H9 (cell line): ENCODE measurements at regions not wholly inside any gene's neighbourhood (a gene's known extent, or its start where the extent isn't known, plus 50 kb on each side); places are given as distances from the start of the nearest gene placed in this dataset.

Experiments
- DNase-seq: peaks from one replicate; pipeline ENCODE4 v3.0.0-alpha.2; 2017
- H2AFZ ChIP-seq: one replicate; pipeline ENCODE4 v1.6.1; 2013; ENCODE audit warnings: mild to moderate bottlenecking, low read length, control low read depth, moderate library complexity
- H2AK5ac ChIP-seq: 2 replicates; pipeline ENCODE4 v1.6.1; 2013; ENCODE audit warnings: low read length, control low read depth, mixed read lengths; ENCODE audit not compliant: insufficient read length
- H2BK120ac ChIP-seq: one replicate; pipeline ENCODE4 v1.6.1; 2013; ENCODE audit warnings: low read depth, mild to moderate bottlenecking, low read length, control low read depth, inconsistent platforms; ENCODE audit not compliant: poor library complexity, severe bottlenecking
- H2BK12ac ChIP-seq: 2 replicates; pipeline ENCODE4 v1.6.1; 2013; ENCODE audit warnings: low read length, control low read depth, mixed read lengths, low read depth; ENCODE audit not compliant: insufficient read length
- H2BK15ac ChIP-seq: 2 replicates; pipeline ENCODE4 v1.6.1; 2013; ENCODE audit warnings: low read depth, low read length, control low read depth
- H2BK20ac ChIP-seq: one replicate; pipeline ENCODE4 v1.6.1; 2013; ENCODE audit warnings: low read depth, mild to moderate bottlenecking, low read length, control low read depth, inconsistent platforms; ENCODE audit not compliant: poor library complexity, severe bottlenecking
- H2BK5ac ChIP-seq: 2 replicates; pipeline ENCODE4 v1.6.1; 2013; ENCODE audit warnings: low read length, control low read depth, mixed read lengths; ENCODE audit not compliant: insufficient read length
- H3K14ac ChIP-seq: 2 replicates; pipeline ENCODE4 v1.6.1; 2013; ENCODE audit warnings: low read length, control low read depth; ENCODE audit not compliant: insufficient read depth
- H3K18ac ChIP-seq: 2 replicates; pipeline ENCODE4 v1.6.1; 2013; ENCODE audit warnings: low read depth, mild to moderate bottlenecking, mixed read lengths, low read length, control low read depth; ENCODE audit not compliant: insufficient read length
- H3K23ac ChIP-seq: 2 replicates; pipeline ENCODE4 v1.6.1; 2013; ENCODE audit warnings: low read length, control low read depth, mixed read lengths, low read depth; ENCODE audit not compliant: insufficient read length
- H3K23me2 ChIP-seq: 2 replicates; pipeline ENCODE4 v1.6.1; 2013; ENCODE audit warnings: low read depth, mild to moderate bottlenecking, mixed read lengths, low read length, control low read depth; ENCODE audit not compliant: insufficient read length, poor library complexity, severe bottlenecking
- H3K27ac ChIP-seq: 2 replicates; pipeline ENCODE4 v1.5.1; 2013; ENCODE audit warnings: low read length, control low read depth, mixed read lengths, low read depth; ENCODE audit not compliant: insufficient read length
- H3K27me3 ChIP-seq: 2 replicates; pipeline ENCODE4 v1.6.1; 2013; ENCODE audit warnings: low read length, control low read depth, inconsistent platforms; ENCODE audit not compliant: insufficient read depth
- H3K4ac ChIP-seq: 2 replicates; pipeline ENCODE4 v1.6.1; 2013; ENCODE audit warnings: low read depth, mild to moderate bottlenecking, control low read depth, inconsistent platforms, low read length, moderate library complexity
- H3K4me1 ChIP-seq: 2 replicates; pipeline ENCODE4 v1.6.1; 2013; ENCODE audit warnings: low read length, control low read depth, inconsistent platforms; ENCODE audit not compliant: insufficient read depth
- H3K4me2 ChIP-seq: 2 replicates; pipeline ENCODE4 v1.6.1; 2013; ENCODE audit warnings: low read length, control low read depth, mixed read lengths; ENCODE audit not compliant: insufficient read length, insufficient read depth
- H3K56ac ChIP-seq: 2 replicates; pipeline ENCODE4 v1.6.1; 2013; ENCODE audit warnings: low read depth, mild to moderate bottlenecking, mixed read lengths, low read length, control low read depth; ENCODE audit not compliant: insufficient read length
- H3K79me1 ChIP-seq: 2 replicates; pipeline ENCODE4 v1.6.1; 2013; ENCODE audit warnings: low read depth, mild to moderate bottlenecking, moderate library complexity, low read length, control low read depth, inconsistent platforms; ENCODE audit not compliant: insufficient read depth, poor library complexity, severe bottlenecking
- H3K79me2 ChIP-seq: 2 replicates; pipeline ENCODE4 v1.6.1; 2013; ENCODE audit warnings: low read length, control low read depth, inconsistent platforms; ENCODE audit not compliant: insufficient read depth
- H3K9ac ChIP-seq: 2 replicates; pipeline ENCODE4 v1.6.1; 2013; ENCODE audit warnings: low read length, control low read depth, mixed read lengths; ENCODE audit not compliant: insufficient read length; ENCODE audit errors: extremely low read depth
- H3K9me3 ChIP-seq: one replicate; pipeline ENCODE4 v1.6.1; 2013; ENCODE audit warnings: low read depth, low read length, inconsistent platforms; ENCODE audit not compliant: control insufficient read depth
- H3T11ph ChIP-seq: one replicate; pipeline ENCODE4 v1.6.1; 2013; ENCODE audit warnings: mild to moderate bottlenecking, low read length, control low read depth, inconsistent platforms
- H4K20me1 ChIP-seq: one replicate; pipeline ENCODE4 v1.6.1; 2013; ENCODE audit not compliant: control insufficient read depth, insufficient read length, insufficient read depth
- H4K5ac ChIP-seq: 2 replicates; pipeline ENCODE4 v1.6.1; 2013; ENCODE audit warnings: low read depth, mild to moderate bottlenecking, mixed read lengths, low read length, control low read depth; ENCODE audit not compliant: insufficient read length
- H4K8ac ChIP-seq: replicated peaks from 2 replicates; pipeline ENCODE4 v1.6.1; 2013; ENCODE audit warnings: low read length, control low read depth, mixed read lengths, low read depth; ENCODE audit not compliant: insufficient read length
- H4K91ac ChIP-seq: 2 replicates; pipeline ENCODE4 v1.6.1; 2013; ENCODE audit warnings: low read depth, mild to moderate bottlenecking, moderate library complexity, mixed read lengths, low read length, control low read depth; ENCODE audit not compliant: insufficient read length
- H3K27ac Mint-ChIP-seq, 3 experiments: 2 replicates in 2 of 3; 3 replicates in 1 of 3; pipeline ENCODE4 v1.8.0; 2020 to 2021; ENCODE audit warnings: mixed read lengths in 3 of 3, mild to moderate bottlenecking in 1 of 3, moderate library complexity in 1 of 3
- H3K27me3 Mint-ChIP-seq: 2 replicates; pipeline ENCODE4 v1.8.0; 2021; ENCODE audit warnings: low read depth, mild to moderate bottlenecking, moderate library complexity, mixed read lengths
- H3K36me3 Mint-ChIP-seq, 3 experiments: 2 replicates in 2 of 3; 3 replicates in 1 of 3; pipeline ENCODE4 v1.8.0; 2020 to 2021; ENCODE audit warnings: low read depth in 3 of 3, mixed read lengths in 3 of 3; ENCODE audit not compliant: insufficient read depth in 1 of 3
- H3K4me1 Mint-ChIP-seq, 2 experiments: 2 replicates each; pipeline ENCODE4 v1.8.0; 2020; ENCODE audit warnings: mixed read lengths in 2 of 2
- H3K4me3 Mint-ChIP-seq, 2 experiments: 2 replicates in 1 of 2; 3 replicates in 1 of 2; pipeline ENCODE4 v1.8.0; 2020 to 2021; ENCODE audit warnings: mild to moderate bottlenecking in 2 of 2, mixed read lengths in 2 of 2, moderate library complexity in 1 of 2
- H3K9me3 Mint-ChIP-seq, 2 experiments: 2 replicates in 1 of 2; 3 replicates in 1 of 2; pipeline ENCODE4 v1.8.0; 2020; ENCODE audit warnings: mild to moderate bottlenecking in 2 of 2, mixed read lengths in 2 of 2, moderate library complexity in 1 of 2
- WGBS: extraction: QIAGEN DNeasy Blood & Tissue Kit; methylation state at CpG from one replicate; pipeline ENCODE4 v1.1.7; 2013; ENCODE audit warnings: missing lambda C conversion rate, low lambda C conversion rate, mixed read lengths; ENCODE audit not compliant: insufficient read length; ENCODE audit errors: extremely low coverage; 5-methylcytosine and 5-hydroxymethylcytosine counted together
- TF ChIP-seq, protein P1 (sequence below): fragments of 200-600 bp; sonication (generic); conservative IDR thresholded peaks from 3 replicates; pipeline ENCODE4 v1.8.0; 2021; ENCODE audit warnings: antibody characterized with exemption, mild to moderate bottlenecking

DNA sequence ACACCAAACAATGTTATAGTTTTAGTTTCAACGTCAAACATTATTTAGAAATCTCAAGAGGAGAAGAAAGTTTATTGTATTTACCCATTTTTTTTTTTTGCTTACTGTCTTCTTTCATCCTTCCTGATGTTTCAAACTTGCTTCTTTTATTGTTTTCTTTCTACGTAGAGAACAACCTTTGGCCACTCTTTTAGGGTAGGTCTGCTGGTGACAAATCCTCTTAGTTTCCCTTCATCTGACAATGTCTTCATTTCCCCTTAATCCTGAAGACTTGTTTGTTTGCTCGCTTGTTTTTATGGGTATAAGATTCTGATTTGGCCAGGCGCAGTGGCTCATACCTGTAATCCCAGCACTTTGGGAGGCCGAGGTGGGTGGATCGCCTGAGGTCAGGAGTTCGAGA is 89.1 kb downstream of the RHOU start:
- Histone ChIP-seq H2AK5ac (no peak overlapping the region), H3K4me1 (peaks cover 7% of the 10 kb centered on the region), H3K56ac (no peak overlapping the region), H3K4me2 (no peak overlapping the region), H4K91ac (no peak overlapping the region), H3K4ac (no peak overlapping the region), H4K8ac (no peak overlapping the region), H4K5ac (no peak overlapping the region), H3K23ac (no peak overlapping the region), H2BK5ac (no peak overlapping the region), H3K18ac (no peak overlapping the region), H3K27me3 (no peaks in the 10 kb centered on the region), H4K20me1 (no peaks in the 10 kb centered on the region), H2BK15ac (no peak overlapping the region), H3K79me1 (no peaks in the 10 kb centered on the region), H2BK12ac (no peak overlapping the region), H3K27ac (no peak overlapping the region), H2BK120ac (no peak overlapping the region), H3K23me2 (no peaks in the 10 kb centered on the region), H3T11ph (no peak overlapping the region), H3K9me3 (no peaks in the 10 kb centered on the region), H3K79me2 (no peaks in the 10 kb centered on the region), H2AFZ (no peak overlapping the region), H3K14ac (no peak overlapping the region), H2BK20ac (no peak overlapping the region), H3K9ac (no peak overlapping the region)
- no CpG with 5 or more reads among the region's 7 CpGs for WGBS
- no peaks in the 10 kb centered on the region for H3K9me3 Mint-ChIP-seq
- H3K36me3 Mint-ChIP-seq: no peaks in the 10 kb centered on the region
- H3K4me1 Mint-ChIP-seq: peaks cover 11 to 13% of the 10 kb centered on the region in 2 experiments
- no peak overlapping the region for H3K4me3 Mint-ChIP-seq
- TF ChIP-seq, protein P1, sequence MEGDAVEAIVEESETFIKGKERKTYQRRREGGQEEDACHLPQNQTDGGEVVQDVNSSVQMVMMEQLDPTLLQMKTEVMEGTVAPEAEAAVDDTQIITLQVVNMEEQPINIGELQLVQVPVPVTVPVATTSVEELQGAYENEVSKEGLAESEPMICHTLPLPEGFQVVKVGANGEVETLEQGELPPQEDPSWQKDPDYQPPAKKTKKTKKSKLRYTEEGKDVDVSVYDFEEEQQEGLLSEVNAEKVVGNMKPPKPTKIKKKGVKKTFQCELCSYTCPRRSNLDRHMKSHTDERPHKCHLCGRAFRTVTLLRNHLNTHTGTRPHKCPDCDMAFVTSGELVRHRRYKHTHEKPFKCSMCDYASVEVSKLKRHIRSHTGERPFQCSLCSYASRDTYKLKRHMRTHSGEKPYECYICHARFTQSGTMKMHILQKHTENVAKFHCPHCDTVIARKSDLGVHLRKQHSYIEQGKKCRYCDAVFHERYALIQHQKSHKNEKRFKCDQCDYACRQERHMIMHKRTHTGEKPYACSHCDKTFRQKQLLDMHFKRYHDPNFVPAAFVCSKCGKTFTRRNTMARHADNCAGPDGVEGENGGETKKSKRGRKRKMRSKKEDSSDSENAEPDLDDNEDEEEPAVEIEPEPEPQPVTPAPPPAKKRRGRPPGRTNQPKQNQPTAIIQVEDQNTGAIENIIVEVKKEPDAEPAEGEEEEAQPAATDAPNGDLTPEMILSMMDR: no peak
- H3K27ac Mint-ChIP-seq: no peak overlapping the region
- no peaks in the 10 kb centered on the region; the same call in 1 of the 2 replicates for H3K27me3 Mint-ChIP-seq
- no peak for DNase-seq
